HG03432 (cell line): ENCODE measurements at regions not wholly inside any gene's neighbourhood (a gene's known extent, or its start where the extent isn't known, plus 50 kb on each side); places are given as distances from the start of the nearest gene placed in this dataset.

ENCODE experiments used
- ATAC-seq: cut with Tn5 transposase; IDR thresholded peaks from one replicate; pipeline ENCODE4 v1.9.1; 2021; ENCODE audit warnings: mild to moderate bottlenecking, moderate library complexity; ENCODE audit not compliant: unreplicated experiment

- no peak for ATAC-seq
Observed at GRCh38 chr3:182436547-182436946, 356.8 kb upstream of the ATP11B start.

GRCh38 chr3:182438398-182438797 lies 354.9 kb upstream of the ATP11B start:
- ATAC-seq, result no peak

GRCh38 chr3:182440101-182440500 lies 353.2 kb upstream of the ATP11B start:
- ATAC-seq, result no peak

GRCh38 chr3:182445576-182445975 lies 347.7 kb upstream of the ATP11B start:
- no peak for ATAC-seq

- ATAC-seq, result no peak
Observed at GRCh38 chr3:182450942-182451787, 342.1 kb upstream of the ATP11B start.

- ATAC-seq, result no peak
Observed at GRCh38 chr3:182451871-182452270, 341.4 kb upstream of the ATP11B start.

GRCh38 chr3:182455011-182455410 lies 338.3 kb upstream of the ATP11B start:
- no peak for ATAC-seq

GRCh38 chr3:182460303-182460702 lies 333.0 kb upstream of the ATP11B start:
- no peak for ATAC-seq

GRCh38 chr3:182462152-182462551 lies 331.2 kb upstream of the ATP11B start:
- no peak for ATAC-seq

- no peak for ATAC-seq
Observed at GRCh38 chr3:182464513-182465145, 328.7 kb upstream of the ATP11B start.

- no peak for ATAC-seq
Observed at GRCh38 chr3:182465301-182466185, 327.8 kb upstream of the ATP11B start.

- ATAC-seq, result no peak
Observed at GRCh38 chr3:182469086-182469485, 324.2 kb upstream of the ATP11B start.

GRCh38 chr3:182470187-182470586 lies 323.1 kb upstream of the ATP11B start:
- ATAC-seq, result no peak

GRCh38 chr3:182473191-182473710 lies 320.1 kb upstream of the ATP11B start:
- ATAC-seq, result no peak

- no peak for ATAC-seq
Observed at GRCh38 chr3:182478369-182478768, 314.9 kb upstream of the ATP11B start.

- ATAC-seq, result no peak
Observed at GRCh38 chr3:182479419-182480336, 313.6 kb upstream of the ATP11B start.

GRCh38 chr3:182482705-182483104 lies 310.6 kb upstream of the ATP11B start:
- no peak for ATAC-seq

GRCh38 chr3:182484682-182485081 lies 308.6 kb upstream of the ATP11B start:
- peak; percentile 48 for ATAC-seq

GRCh38 chr3:182485301-182485700 lies 308.0 kb upstream of the ATP11B start:
- no peak for ATAC-seq

- ATAC-seq, result no peak
Observed at GRCh38 chr3:182486463-182486862, 306.8 kb upstream of the ATP11B start.
